ENCODE measurements at regions not wholly inside any gene's neighbourhood (a gene's known extent, or its start where the extent isn't known, plus 50 kb on each side); places are given as distances from the start of the nearest gene placed in this dataset.
"Not testable (repeated sequence)": the region's sequence is repeated elsewhere in the genome, so short reads cannot be mapped to it uniquely, and the experiment has no call there.

GRCh38 chr6:21933351-21933750, 339.8 kb downstream of the SOX4 start:
- Histone ChIP-seq H3K4me3 (no peak overlapping the region), H3K4me1 (no peaks in the 10 kb centered on the region), H3K27ac (no peak overlapping the region), H3K27me3 (replicated peaks in 1 of 7) (no peaks in the 10 kb centered on the region), H3K9me3 (peaks cover 0 to 17% (median 9%) of the 10 kb centered on the region in 8 donors), H3K36me3 (no peaks in the 10 kb centered on the region)
- TF ChIP-seq POLR2A (IDR thresholded peaks at IDR 0.05) = no peak
- no peak for TF ChIP-seq POLR2AphosphoS5 (IDR thresholded peaks at IDR 0.05)
- TF ChIP-seq CTCF (IDR thresholded peaks at IDR 0.05 in 8 of 11, conservative IDR thresholded peaks at IDR 0.05 in 3 of 11) = no peak
- intact Hi-C loops (cut with DNase I; ENCODE audit: low total_unique reads) = no loop called here
- DNase-seq = no peak

- no peaks in the 10 kb centered on the region for H3K4me1 ChIP-seq
- no peaks in the 10 kb centered on the region for H3K36me3 ChIP-seq
- no peak overlapping the region for H3K27ac ChIP-seq
- DNase-seq = no peak
- intact Hi-C loops (cut with DNase I; ENCODE audit: low total_unique reads) = no loop called here
- H3K27me3 ChIP-seq (replicated peaks in 1 of 7) = no peaks in the 10 kb centered on the region
- H3K9me3 ChIP-seq = peaks cover 0 to 17% (median 9%) of the 10 kb centered on the region in 8 donors
- H3K4me3 ChIP-seq = no peak overlapping the region
- no peak for TF ChIP-seq POLR2A (IDR thresholded peaks at IDR 0.05)
- no peak for TF ChIP-seq CTCF (IDR thresholded peaks at IDR 0.05 in 8 of 11, conservative IDR thresholded peaks at IDR 0.05 in 3 of 11)
- TF ChIP-seq POLR2AphosphoS5 (IDR thresholded peaks at IDR 0.05) = no peak
Measured at GRCh38 chr6:21935142-21935541, 341.6 kb downstream of the SOX4 start.

GRCh38 chr6:21935561-21936028, 342.0 kb downstream of the SOX4 start:
- Histone ChIP-seq H3K27me3 (replicated peaks in 1 of 7) (no peaks in the 10 kb centered on the region), H3K27ac (no peak overlapping the region), H3K36me3 (no peaks in the 10 kb centered on the region), H3K9me3 (peaks cover 0 to 15% (median 9%) of the 10 kb centered on the region in 8 donors), H3K4me1 (no peaks in the 10 kb centered on the region), H3K4me3 (no peak overlapping the region)
- DNase-seq = no peak
- TF ChIP-seq POLR2AphosphoS5 (IDR thresholded peaks at IDR 0.05) (no peak), POLR2A (IDR thresholded peaks at IDR 0.05) (no peak), CTCF (IDR thresholded peaks at IDR 0.05 in 8 of 11, conservative IDR thresholded peaks at IDR 0.05 in 3 of 11) (peak in 9 of 11 experiments; percentile 17 to 62 (median 39))
- intact Hi-C loops (cut with DNase I; ENCODE audit: low total_unique reads) = no loop called here
- WGBS, 5 donors = 46 to 60% (median 55%) methylated on average over 2 of the region's 2 CpGs

- intact Hi-C loops (cut with DNase I; ENCODE audit: low total_unique reads) = no loop called here
- no peak for TF ChIP-seq POLR2A (IDR thresholded peaks at IDR 0.05)
- TF ChIP-seq CTCF (IDR thresholded peaks at IDR 0.05 in 8 of 11, conservative IDR thresholded peaks at IDR 0.05 in 3 of 11) = no peak
- no peak for TF ChIP-seq POLR2AphosphoS5 (IDR thresholded peaks at IDR 0.05)
- no peak for DNase-seq
- Histone ChIP-seq H3K27me3 (replicated peaks in 1 of 7) (no peaks in the 10 kb centered on the region), H3K27ac (no peak overlapping the region), H3K9me3 (no peaks in the 10 kb centered on the region), H3K4me3 (no peak overlapping the region), H3K36me3 (no peaks in the 10 kb centered on the region), H3K4me1 (no peaks in the 10 kb centered on the region)
- WGBS, 5 donors = 86 to 89% (median 87%) methylated on average over 6 of the region's 6 CpGs
Measured at GRCh38 chr6:21937466-21937865, 343.9 kb downstream of the SOX4 start.

- H3K4me3 ChIP-seq; H3K9me3 ChIP-seq; intact Hi-C loops (cut with DNase I; ENCODE audit: low total_unique reads); H3K36me3 ChIP-seq; H3K4me1 ChIP-seq; DNase-seq; H3K27ac ChIP-seq; H3K27me3 ChIP-seq (replicated peaks in 1 of 7): not testable (repeated sequence)
- 86 to 96% (median 92%) methylated on average over 8 of the region's 8 CpGs for WGBS, 5 donors
Measured at GRCh38 chr6:21939066-21939465, 345.5 kb downstream of the SOX4 start.
